Skeletal muscle tissue (tissue), 3 donors: ENCODE measurements at regions not wholly inside any gene's neighbourhood (a gene's known extent, or its start where the extent isn't known, plus 50 kb on each side); places are given as distances from the start of the nearest gene placed in this dataset.

Experiments
- H3K27ac ChIP-seq: one replicate; pipeline ENCODE4 v1.7.0; 2013; ENCODE audit warnings: mild to moderate bottlenecking, low read depth, low read length, inconsistent platforms
- H3K27me3 ChIP-seq, 3 donors: one replicate each; pipeline ENCODE4 v1.7.0; 2013; ENCODE audit warnings: low read length in 3 of 3; ENCODE audit not compliant: control insufficient read depth in 3 of 3, insufficient read depth in 3 of 3
- H3K36me3 ChIP-seq, 3 donors: one replicate each; pipeline ENCODE4 v1.7.0; 2013; ENCODE audit warnings: low read length in 3 of 3; ENCODE audit not compliant: control insufficient read depth in 3 of 3, insufficient read depth in 3 of 3
- H3K4me1 ChIP-seq, 3 donors: one replicate each; pipeline ENCODE4 v1.7.0; 2013; ENCODE audit warnings: low read length in 3 of 3, mild to moderate bottlenecking in 3 of 3; ENCODE audit not compliant: control insufficient read depth in 3 of 3, insufficient read depth in 3 of 3
- H3K4me3 ChIP-seq, 3 donors: one replicate each; pipeline ENCODE4 v1.7.0; 2013; ENCODE audit warnings: low read length in 3 of 3
- H3K9ac ChIP-seq, 3 donors: one replicate each; pipeline ENCODE4 v1.7.0; 2013; ENCODE audit warnings: low read length in 3 of 3, mild to moderate bottlenecking in 3 of 3, moderate library complexity in 2 of 3, low read depth in 1 of 3
- H3K9me3 ChIP-seq, 3 donors: one replicate each; pipeline ENCODE4 v1.7.0; 2013; ENCODE audit warnings: low read length in 3 of 3; ENCODE audit not compliant: control insufficient read depth in 3 of 3
- donor health status: Osteomylitis.

DNA sequence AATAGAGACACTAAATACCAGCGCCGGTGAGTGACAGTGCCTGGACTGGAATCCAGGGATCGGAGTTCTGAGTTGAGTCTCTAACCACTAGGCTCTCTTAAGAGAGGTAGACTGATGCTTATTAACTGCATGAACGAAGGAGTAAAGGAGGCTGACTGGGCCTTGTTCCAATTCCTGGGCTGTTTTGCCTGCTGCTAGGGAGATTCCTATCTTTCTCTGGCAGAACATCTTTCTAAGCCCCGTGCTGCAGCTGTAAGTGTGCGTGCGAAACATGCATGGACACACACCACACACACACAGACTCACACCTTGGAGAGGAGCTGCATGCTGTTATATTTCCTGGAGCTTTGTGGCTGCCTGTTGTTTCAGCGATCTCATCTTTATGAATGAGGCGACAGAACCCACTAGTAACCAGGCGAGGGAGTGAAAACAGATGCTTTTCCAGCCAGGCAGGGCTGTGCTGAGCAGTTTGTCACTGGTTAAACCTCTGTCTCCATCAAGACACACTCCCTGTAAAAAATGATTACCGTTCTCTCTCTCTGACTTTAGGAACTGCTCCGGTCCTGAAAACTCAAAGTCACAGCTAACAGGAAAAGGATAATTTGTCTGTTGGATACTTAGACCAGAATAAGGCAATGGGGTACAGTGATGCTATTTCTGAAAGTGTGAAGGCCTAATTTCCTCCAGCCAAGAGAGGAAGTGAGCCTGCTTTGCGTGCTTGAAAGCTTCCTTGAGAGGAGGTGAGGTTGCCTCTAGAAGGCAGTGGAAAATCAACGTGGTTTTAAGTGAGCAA, 157.4 kb upstream of the ZNF217 start:
- no peaks in the 10 kb centered on the region for H3K36me3 ChIP-seq
- H3K27ac ChIP-seq = no peak overlapping the region
- H3K9ac ChIP-seq = no peak overlapping the region
- H3K4me1 ChIP-seq = peaks cover 0 to 5% (median 4%) of the 10 kb centered on the region in 3 donors
- H3K4me3 ChIP-seq = no peak overlapping the region
- H3K27me3 ChIP-seq = no peaks in the 10 kb centered on the region
- H3K9me3 ChIP-seq = no peaks in the 10 kb centered on the region

GRCh38 chr20:53749499-53749898, 155.9 kb upstream of the ZNF217 start:
- Histone ChIP-seq H3K27me3 (peaks cover 0 to 1% (median 0%) of the 10 kb centered on the region in 3 donors), H3K36me3 (no peaks in the 10 kb centered on the region), H3K9ac (no peak overlapping the region), H3K4me3 (no peak overlapping the region), H3K4me1 (peaks cover 0 to 5% (median 4%) of the 10 kb centered on the region in 3 donors), H3K27ac (no peak overlapping the region), H3K9me3 (no peaks in the 10 kb centered on the region)

DNA sequence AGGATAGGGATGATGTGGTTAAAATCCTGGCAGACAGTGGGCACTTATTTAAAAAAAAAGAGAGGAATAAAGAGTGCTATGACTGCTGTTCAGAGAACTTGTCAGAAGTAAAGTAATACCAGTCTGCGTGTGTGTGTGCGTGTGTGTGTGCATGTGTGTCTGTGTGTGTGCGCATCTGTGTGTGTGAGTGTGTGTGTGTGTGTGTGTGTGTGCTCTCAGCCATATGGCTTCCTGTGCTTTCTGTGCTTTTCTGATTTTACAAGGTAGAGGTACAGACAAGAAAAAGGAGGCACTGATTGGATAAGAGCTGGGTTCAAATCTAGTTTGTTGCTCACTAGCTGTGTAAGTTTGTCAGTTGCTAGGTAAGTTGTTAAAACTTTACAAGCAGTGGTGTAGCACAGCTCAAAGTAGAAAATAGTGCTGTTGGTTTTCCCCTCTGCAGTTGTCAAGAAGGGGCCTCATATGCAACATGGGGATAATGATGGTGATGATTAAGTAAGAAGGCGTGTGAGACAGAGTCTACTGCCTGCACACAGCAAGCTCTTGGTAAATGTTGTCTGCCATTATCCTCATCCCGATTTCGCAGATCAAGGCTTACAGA, 155.3 kb upstream of the ZNF217 start:
- H3K27ac ChIP-seq = no peak overlapping the region
- H3K9ac ChIP-seq = no peak overlapping the region
- H3K4me3 ChIP-seq = no peak overlapping the region
- H3K4me1 ChIP-seq = peaks cover 0 to 5% (median 4%) of the 10 kb centered on the region in 3 donors
- peaks cover 0 to 2% (median 0%) of the 10 kb centered on the region in 3 donors for H3K27me3 ChIP-seq
- H3K36me3 ChIP-seq = no peaks in the 10 kb centered on the region
- H3K9me3 ChIP-seq = no peaks in the 10 kb centered on the region

DNA sequence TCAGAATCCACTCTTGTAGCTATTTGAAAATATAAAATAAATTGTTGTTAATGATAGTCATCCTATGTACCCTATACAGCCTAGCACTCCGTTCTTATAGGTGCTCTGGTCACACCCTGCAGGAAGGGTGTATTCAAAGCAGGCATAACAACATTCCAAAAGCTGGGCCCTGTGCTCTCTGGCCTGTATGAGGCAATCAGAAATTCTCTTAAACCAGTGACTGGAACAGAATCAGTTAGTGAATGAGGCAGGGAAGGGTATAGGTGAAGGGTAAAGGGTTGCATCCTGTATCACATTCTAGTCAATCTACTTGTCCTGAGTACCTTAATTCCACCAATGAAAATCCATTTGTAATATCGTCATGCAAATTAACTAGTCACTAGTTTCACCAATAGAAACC, 154.5 kb upstream of the ZNF217 start:
- Histone ChIP-seq H3K4me3 (no peak overlapping the region), H3K9me3 (no peaks in the 10 kb centered on the region), H3K4me1 (peaks cover 0 to 5% (median 4%) of the 10 kb centered on the region in 3 donors)

DNA sequence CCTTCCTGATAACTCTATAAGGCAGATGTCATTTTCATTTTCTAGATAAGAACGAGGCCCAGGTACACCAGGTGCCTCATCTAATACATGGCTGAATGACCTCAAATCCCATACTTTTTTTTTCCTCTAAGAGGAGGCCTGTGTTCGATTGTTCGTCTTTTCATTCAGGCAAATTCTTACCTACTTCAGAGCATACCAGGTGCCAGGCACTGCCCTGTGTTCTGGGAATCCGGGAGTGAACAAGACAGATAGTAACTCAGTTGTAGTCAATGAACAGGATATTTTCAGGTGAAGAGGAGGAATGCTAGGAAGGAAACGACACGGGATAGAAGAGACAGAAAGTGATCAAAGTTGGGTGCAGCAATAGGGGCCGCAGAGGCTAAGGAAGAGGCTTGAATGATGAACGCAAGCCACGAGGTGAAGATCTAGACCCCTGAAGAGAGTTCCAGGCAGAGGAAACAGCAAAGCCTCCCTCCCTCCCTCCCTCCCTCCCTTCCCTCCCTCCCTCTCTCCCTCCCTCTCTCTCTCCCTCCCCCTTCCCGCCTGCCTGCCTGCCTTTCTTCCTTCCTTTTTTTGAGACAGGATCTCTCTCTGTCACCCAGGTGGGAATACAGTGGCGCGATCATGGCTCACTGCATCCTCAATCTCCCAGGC, 150.1 kb upstream of the ZNF217 start:
- Histone ChIP-seq H3K4me1 (peaks cover 0 to 3% (median 0%) of the 10 kb centered on the region in 3 donors), H3K9me3 (no peaks in the 10 kb centered on the region), H3K27me3 (peaks cover 0 to 2% (median 0%) of the 10 kb centered on the region in 3 donors), H3K27ac (no peak overlapping the region), H3K4me3 (no peak overlapping the region), H3K9ac (no peak overlapping the region), H3K36me3 (no peaks in the 10 kb centered on the region)

More for the DNA sequence above, 154.5 kb upstream of the ZNF217 start:
- Histone ChIP-seq H3K36me3 (no peaks in the 10 kb centered on the region), H3K27me3 (peaks cover 0 to 2% (median 0%) of the 10 kb centered on the region in 3 donors), H3K9ac (no peak overlapping the region), H3K27ac (no peak overlapping the region)

- peaks cover 7 to 11% (median 8%) of the 10 kb centered on the region in 3 donors for H3K4me1 ChIP-seq
Observed at GRCh38 chr20:53742685-53743081, 149.0 kb upstream of the ZNF217 start.

DNA sequence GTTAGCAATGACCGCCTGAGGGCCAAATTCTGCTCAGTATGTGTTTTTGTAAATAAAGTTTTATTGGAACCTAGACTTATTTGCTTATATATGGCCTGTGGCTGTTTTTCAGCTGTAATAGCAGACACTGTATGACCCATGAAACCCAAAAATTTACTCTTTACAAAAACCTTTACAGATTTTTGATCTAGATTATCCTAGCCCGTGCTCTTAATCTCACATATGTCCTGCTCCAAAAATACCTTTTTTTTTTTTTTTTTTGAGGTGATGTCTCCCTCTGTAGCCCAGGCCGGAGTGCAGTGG, 148.0 kb upstream of the ZNF217 start:
- H3K36me3 ChIP-seq = no peaks in the 10 kb centered on the region
- H3K27me3 ChIP-seq = peaks cover 0 to 2% (median 0%) of the 10 kb centered on the region in 3 donors
- H3K9me3 ChIP-seq = no peaks in the 10 kb centered on the region

More at GRCh38 chr20:53742685-53743081, 149.0 kb upstream of the ZNF217 start:
- no peak overlapping the region for H3K27ac ChIP-seq
- H3K9ac ChIP-seq = no peak overlapping the region
- H3K27me3 ChIP-seq = peaks cover 0 to 2% (median 0%) of the 10 kb centered on the region in 3 donors
- no peaks in the 10 kb centered on the region for H3K9me3 ChIP-seq
- H3K4me3 ChIP-seq = no peak overlapping the region
- H3K36me3 ChIP-seq = no peaks in the 10 kb centered on the region

GRCh38 chr20:53739799-53740785, 146.5 kb upstream of the ZNF217 start:
- H3K4me1 ChIP-seq = peaks cover 13 to 19% (median 18%) of the 10 kb centered on the region in 3 donors
- peak overlapping the region; percentile 12 for H3K27ac ChIP-seq
- no peak overlapping the region for H3K4me3 ChIP-seq
- no peaks in the 10 kb centered on the region for H3K9me3 ChIP-seq
- no peak overlapping the region for H3K9ac ChIP-seq
- no peaks in the 10 kb centered on the region for H3K36me3 ChIP-seq
- peaks cover 0 to 2% (median 0%) of the 10 kb centered on the region in 3 donors for H3K27me3 ChIP-seq

More for the DNA sequence above, 148.0 kb upstream of the ZNF217 start:
- peaks cover 13 to 18% (median 13%) of the 10 kb centered on the region in 3 donors for H3K4me1 ChIP-seq
- no peak overlapping the region for H3K4me3 ChIP-seq
- no peak overlapping the region for H3K9ac ChIP-seq
- H3K27ac ChIP-seq = no peak overlapping the region
